Lower leg skin (tissue), 4 donors: ENCODE measurements at regions not wholly inside any gene's neighbourhood (a gene's known extent, or its start where the extent isn't known, plus 50 kb on each side); places are given as distances from the start of the nearest gene placed in this dataset.

Experiments
- DNase-seq, 2 donors: peaks; one replicate each; pipeline ENCODE4 v3.0.0-alpha.2; 2019; ENCODE audit warnings: low spot score in 2 of 2
- H3K4me3 ChIP-seq: fragments of 200-600 bp; sonication (generic); 2 replicates; pipeline ENCODE4 v1.5.1; 2017; ENCODE audit warnings: mild to moderate bottlenecking, low read depth; ENCODE audit not compliant: poor library complexity, severe bottlenecking
- POLR2A ChIP-seq, 2 donors: fragments of 450-650 bp; IDR thresholded peaks; one replicate each; pipeline ENCODE4 v1.6.1; 2016 to 2017; ENCODE audit warnings: antibody characterized with exemption in 2 of 2, mild to moderate bottlenecking in 1 of 2, moderate library complexity in 1 of 2
- WGBS, 2 donors: methylation state at CpG; one replicate each; pipeline ENCODE4 v1.1.5; 2018; 5-methylcytosine and 5-hydroxymethylcytosine counted together
- intact Hi-C: fragments of 100-400 bp; cut with DNase I; formaldehyde crosslinking; loops from one replicate; pipeline ENCODE4 v1.15.0; 2023; ENCODE audit warnings: low total_unique reads
- TF ChIP-seq, protein P1 (sequence below), 3 donors: fragments of 450-650 bp; IDR thresholded peaks; one replicate each; pipeline ENCODE4 v1.5.1; 2016; ENCODE audit warnings: antibody characterized with exemption in 3 of 3, mild to moderate bottlenecking in 3 of 3, moderate library complexity in 2 of 3

DNA sequence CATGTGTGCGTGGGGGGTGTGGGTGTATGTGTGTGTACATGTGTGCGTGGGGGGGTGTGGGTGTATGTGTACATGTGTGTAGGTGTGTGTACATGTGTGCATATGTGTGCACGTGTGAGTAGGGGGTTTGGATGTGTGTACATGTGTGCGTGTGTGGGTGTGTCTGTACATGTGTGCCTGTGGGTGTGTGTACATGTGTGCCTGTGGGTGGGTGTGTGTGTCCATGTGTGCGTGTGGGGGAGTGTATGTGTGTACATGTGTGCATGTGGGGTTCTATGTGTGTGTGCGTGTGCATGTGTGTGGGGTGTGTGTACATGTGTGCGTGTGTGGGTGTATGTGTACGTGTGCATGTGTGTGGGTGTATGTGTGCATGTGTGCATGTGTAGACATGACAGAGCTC, 129.1 kb downstream of the C16orf95 start:
- intact Hi-C loops = no loop called here
- WGBS, 2 donors = 94 to 95% methylated on average over 8 of the region's 8 CpGs
- TF ChIP-seq, protein P1, sequence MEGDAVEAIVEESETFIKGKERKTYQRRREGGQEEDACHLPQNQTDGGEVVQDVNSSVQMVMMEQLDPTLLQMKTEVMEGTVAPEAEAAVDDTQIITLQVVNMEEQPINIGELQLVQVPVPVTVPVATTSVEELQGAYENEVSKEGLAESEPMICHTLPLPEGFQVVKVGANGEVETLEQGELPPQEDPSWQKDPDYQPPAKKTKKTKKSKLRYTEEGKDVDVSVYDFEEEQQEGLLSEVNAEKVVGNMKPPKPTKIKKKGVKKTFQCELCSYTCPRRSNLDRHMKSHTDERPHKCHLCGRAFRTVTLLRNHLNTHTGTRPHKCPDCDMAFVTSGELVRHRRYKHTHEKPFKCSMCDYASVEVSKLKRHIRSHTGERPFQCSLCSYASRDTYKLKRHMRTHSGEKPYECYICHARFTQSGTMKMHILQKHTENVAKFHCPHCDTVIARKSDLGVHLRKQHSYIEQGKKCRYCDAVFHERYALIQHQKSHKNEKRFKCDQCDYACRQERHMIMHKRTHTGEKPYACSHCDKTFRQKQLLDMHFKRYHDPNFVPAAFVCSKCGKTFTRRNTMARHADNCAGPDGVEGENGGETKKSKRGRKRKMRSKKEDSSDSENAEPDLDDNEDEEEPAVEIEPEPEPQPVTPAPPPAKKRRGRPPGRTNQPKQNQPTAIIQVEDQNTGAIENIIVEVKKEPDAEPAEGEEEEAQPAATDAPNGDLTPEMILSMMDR (IDR thresholded peaks at IDR 0.05) = no peak
- TF ChIP-seq POLR2A (IDR thresholded peaks at IDR 0.05) = no peak
- DNase-seq = no peak
- H3K4me3 ChIP-seq = no peak overlapping the region

DNA sequence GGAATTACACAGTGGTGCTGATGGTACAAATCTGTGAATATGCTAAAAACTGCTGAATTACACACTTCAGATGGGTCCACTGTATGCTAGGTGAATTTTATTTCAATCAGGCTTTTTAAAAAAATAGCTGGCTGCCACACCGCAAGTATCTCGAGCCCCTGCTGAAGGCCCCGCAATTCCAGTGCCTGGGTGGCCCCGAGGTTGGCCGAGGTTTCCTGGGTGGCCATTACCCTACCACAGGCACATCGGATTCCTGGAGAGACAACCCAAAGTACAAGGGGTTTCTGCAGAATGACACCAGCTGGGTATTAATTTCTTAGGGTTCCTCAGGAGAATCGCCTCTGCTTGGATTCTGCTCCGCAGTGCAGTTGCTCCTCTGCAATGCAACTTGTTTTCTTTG, 127.8 kb downstream of the C16orf95 start:
- WGBS, 2 donors = 95 to 97% methylated on average over 8 of the region's 8 CpGs
- H3K4me3 ChIP-seq = no peak overlapping the region
- intact Hi-C loops = no loop called here
- TF ChIP-seq POLR2A (IDR thresholded peaks at IDR 0.05) = no peak
- TF ChIP-seq, protein P1 (IDR thresholded peaks at IDR 0.05) = no peak
- DNase-seq = no peak

DNA sequence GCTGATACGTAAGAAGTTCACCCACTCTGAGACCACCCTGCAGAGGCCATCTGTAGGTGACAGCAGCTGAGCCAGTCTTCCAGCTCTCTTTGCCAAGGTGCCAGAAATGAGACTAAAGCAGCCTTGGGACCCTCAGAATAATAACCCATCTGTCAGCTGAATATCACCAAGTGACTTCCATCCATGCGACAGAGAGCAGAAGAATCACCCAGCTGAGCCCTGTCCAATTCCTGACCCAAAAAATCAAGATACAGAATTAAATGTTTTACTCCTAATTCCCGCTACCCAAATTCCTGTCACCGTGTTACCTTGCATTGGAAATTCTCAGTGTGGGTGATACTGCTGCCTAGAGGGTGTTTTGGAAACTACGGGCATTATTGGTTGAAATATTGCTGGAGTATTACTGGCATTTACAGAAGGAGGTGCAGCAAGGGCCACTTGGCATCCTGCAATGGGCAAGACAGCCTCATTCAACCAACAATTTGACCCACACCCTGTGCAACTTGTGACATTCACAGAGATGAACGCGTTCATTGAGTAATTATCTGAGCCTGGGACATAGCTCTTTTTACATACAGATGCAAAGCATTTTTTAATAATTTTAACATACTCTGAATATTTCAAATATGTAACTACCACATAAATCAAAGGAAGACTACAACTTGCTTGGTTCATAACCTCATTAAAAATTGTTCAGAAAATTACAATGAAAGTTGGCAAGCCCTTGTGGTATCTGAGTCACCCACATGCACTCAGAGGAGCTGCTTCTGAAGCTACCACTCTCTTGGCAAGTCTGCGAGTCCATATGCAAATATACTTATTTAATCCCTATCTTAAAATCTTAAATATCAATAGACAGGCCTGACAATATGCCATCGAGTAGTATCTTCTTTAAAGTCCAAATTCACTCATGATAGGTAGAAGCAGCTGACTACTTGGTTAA, 126.6 kb downstream of the C16orf95 start:
- TF ChIP-seq POLR2A (IDR thresholded peaks at IDR 0.05) = no peak
- TF ChIP-seq, protein P1 (IDR thresholded peaks at IDR 0.05) = no peak
- no peak for DNase-seq
- intact Hi-C loops = no loop called here
- H3K4me3 ChIP-seq = no peak overlapping the region
- WGBS, 2 donors = 78 to 80% methylated on average over 9 of the region's 9 CpGs

DNA sequence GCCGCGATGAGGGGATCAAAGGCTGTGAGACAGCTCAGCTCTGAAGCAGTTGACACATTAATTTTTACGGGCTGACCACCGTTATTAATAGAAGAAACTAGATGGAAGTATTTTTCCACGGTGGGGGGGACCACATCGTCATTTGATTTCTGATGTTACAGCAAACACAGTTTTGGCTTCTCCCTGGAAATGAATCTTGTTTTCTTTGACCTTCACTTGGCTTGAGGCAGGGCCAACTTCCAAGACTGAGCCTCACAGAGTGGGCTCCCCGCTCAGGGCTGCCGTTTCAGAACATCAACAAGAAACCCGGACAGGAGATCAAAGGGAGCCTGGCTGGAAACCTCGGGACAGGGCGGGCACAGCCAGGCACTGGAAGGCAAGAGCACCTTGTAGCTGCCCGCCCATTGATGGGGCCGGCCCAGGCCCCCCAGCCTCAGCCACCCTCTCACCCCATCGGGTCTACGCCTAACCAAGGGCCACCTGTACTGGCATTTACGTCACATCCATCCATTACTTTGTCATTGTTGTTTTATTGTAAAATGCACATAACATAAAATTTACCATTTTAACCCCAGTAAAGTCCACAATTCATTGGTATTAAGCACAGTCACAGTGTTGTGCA, 124.6 kb downstream of the C16orf95 start:
- TF ChIP-seq, protein P1 (IDR thresholded peaks at IDR 0.05) = no peak
- no peak for TF ChIP-seq POLR2A (IDR thresholded peaks at IDR 0.05)
- no peak overlapping the region for H3K4me3 ChIP-seq
- intact Hi-C loops = no loop called here
- DNase-seq = no peak
- 69 to 72% methylated on average over 16 of the region's 16 CpGs for WGBS, 2 donors

DNA sequence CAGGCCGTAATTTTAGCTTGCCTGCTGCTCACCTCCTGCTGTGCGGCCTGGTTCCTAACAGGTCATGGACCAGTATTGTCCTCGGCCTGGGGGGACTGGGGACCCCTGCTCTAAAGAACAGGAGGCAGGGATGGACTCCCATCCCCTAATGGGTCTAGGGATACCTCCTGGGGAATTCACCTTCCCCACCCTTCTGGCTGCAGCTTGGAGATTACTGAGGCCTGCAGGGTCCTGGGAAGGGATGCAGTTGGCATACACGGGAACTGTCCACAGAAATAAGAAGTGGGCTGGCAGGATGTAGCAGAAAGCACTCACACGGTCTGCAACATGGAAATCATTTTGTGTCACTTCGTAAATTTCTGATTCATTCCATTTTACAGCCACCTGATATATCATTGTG, 123.0 kb downstream of the C16orf95 start:
- TF ChIP-seq, protein P1 (IDR thresholded peaks at IDR 0.05) = no peak
- TF ChIP-seq POLR2A (IDR thresholded peaks at IDR 0.05) = no peak
- 87 to 89% methylated on average over 4 to 6 of the region's 6 CpGs for WGBS, 2 donors
- intact Hi-C loops = no loop called here
- DNase-seq = no peak
- no peak overlapping the region for H3K4me3 ChIP-seq
